ENCODE measurements at regions not wholly inside any gene's neighbourhood (a gene's known extent, or its start where the extent isn't known, plus 50 kb on each side); places are given as distances from the start of the nearest gene placed in this dataset.

DNA sequence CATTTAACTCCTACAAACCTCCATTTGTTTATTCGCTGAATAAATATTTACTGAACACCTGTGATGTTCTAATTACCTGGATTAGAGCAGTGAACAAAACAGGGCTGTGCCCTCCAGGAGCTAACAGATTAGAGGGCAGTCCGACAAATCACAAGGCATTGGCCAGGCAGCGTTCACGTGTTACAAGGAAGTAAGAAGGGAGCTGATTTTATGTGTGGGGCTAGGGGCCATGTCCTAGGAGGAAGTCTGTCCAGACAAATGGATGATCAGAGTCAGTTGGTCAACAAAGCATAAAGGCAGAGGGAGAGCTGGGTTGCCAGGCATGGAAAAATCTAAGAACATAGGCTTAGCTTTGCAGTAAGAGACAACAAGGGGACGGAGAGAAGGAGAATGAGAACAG is 57.3 kb upstream of the BACE2 start:
- TF ChIP-seq, protein P1, sequence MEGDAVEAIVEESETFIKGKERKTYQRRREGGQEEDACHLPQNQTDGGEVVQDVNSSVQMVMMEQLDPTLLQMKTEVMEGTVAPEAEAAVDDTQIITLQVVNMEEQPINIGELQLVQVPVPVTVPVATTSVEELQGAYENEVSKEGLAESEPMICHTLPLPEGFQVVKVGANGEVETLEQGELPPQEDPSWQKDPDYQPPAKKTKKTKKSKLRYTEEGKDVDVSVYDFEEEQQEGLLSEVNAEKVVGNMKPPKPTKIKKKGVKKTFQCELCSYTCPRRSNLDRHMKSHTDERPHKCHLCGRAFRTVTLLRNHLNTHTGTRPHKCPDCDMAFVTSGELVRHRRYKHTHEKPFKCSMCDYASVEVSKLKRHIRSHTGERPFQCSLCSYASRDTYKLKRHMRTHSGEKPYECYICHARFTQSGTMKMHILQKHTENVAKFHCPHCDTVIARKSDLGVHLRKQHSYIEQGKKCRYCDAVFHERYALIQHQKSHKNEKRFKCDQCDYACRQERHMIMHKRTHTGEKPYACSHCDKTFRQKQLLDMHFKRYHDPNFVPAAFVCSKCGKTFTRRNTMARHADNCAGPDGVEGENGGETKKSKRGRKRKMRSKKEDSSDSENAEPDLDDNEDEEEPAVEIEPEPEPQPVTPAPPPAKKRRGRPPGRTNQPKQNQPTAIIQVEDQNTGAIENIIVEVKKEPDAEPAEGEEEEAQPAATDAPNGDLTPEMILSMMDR (IDR thresholded peaks at IDR 0.05), result no peak
- TF ChIP-seq POLR2AphosphoS5 (IDR thresholded peaks at IDR 0.05), result no peak
- TF ChIP-seq POLR2A (IDR thresholded peaks at IDR 0.05), result no peak
